GM12878 (cell line): ENCODE measurements at regions not wholly inside any gene's neighbourhood (a gene's known extent, or its start where the extent isn't known, plus 50 kb on each side); places are given as distances from the start of the nearest gene placed in this dataset.

Experiments used
- ATAC-seq: fragments of 200-7000 bp; cut with Tn5 transposase; 3 replicates; pipeline ENCODE4 v1.9.1; 2020; ENCODE audit warnings: mild to moderate bottlenecking, moderate library complexity
- BruUV-seq: library from RNA; stranded (reverse); fragments of 400-500 nt; replicated peaks from 2 replicates; lab custom pipeline; 2021; lab: Mats Ljungman, UMichigan
- CTCF ChIA-PET: fragments of 300-600 bp; sonication (Branson Sonifier 250); formaldehyde crosslinking; extraction: SDS; loops from one replicate; lab custom pipeline; 2021; ENCODE audit warnings: inconsistent platforms; lab: Yijun Ruan, JAX
- POLR2A ChIA-PET: fragments of 350-600 bp; formaldehyde crosslinking; extraction: SDS; loops from one replicate; lab custom pipeline; 2021; ENCODE audit warnings: inconsistent platforms; lab: Charles Lee
- RAD21 ChIA-PET: fragments of 300-600 bp; sonication (Branson Sonifier 250); formaldehyde crosslinking; loops from one replicate; lab custom pipeline; 2023; ENCODE audit warnings: antibody characterized with exemption; ENCODE audit not compliant: unreplicated experiment; lab: Charles Lee
- SMC1A ChIA-PET: fragments of 300-600 bp; sonication (Branson Sonifier 250); formaldehyde crosslinking; loops from one replicate; lab custom pipeline; 2023; ENCODE audit not compliant: unreplicated experiment, uncharacterized antibody; lab: Charles Lee
- DNase-seq: peaks from one replicate; pipeline ENCODE4 v3.0.0-alpha.2; 2011; ENCODE audit warnings: low read depth, low spot score
- FAIRE-seq: peaks from 3 replicates; lab custom pipeline; 2011; peaks lifted over from hg19 to GRCh38; lab: Jason Lieb, UNC
- H2AFZ ChIP-seq: 2 replicates; pipeline ENCODE4 v1.6.0; 2011; ENCODE audit warnings: low read depth, low read length, control low read depth; ENCODE audit not compliant: control insufficient read depth
- H3K27ac ChIP-seq: 2 replicates; pipeline ENCODE4 v1.5.1; 2011; ENCODE audit warnings: control low read depth; ENCODE audit not compliant: control insufficient read depth, insufficient read depth
- H3K27me3 ChIP-seq, 2 experiments: replicated peaks in 1 of 2; 2 replicates each; pipeline versions ENCODE4 v1.6.0 to v1.6.1; 2011; ENCODE audit warnings: low read length in 1 of 2; ENCODE audit not compliant: control insufficient read depth in 2 of 2, insufficient read depth in 2 of 2
- H3K36me3 ChIP-seq, 2 experiments: 2 replicates each; pipeline ENCODE4 v1.5.1; 2011; ENCODE audit warnings: low read length in 1 of 2; ENCODE audit not compliant: control insufficient read depth in 2 of 2, insufficient read depth in 2 of 2
- H3K4me1 ChIP-seq: 2 replicates; pipeline ENCODE4 v1.6.1; 2011; ENCODE audit warnings: mild to moderate bottlenecking, low read length, moderate library complexity, mixed read lengths; ENCODE audit not compliant: control insufficient read depth, insufficient read depth
- H3K4me2 ChIP-seq: 2 replicates; pipeline ENCODE4 v1.6.0; 2011; ENCODE audit warnings: control low read depth; ENCODE audit not compliant: control insufficient read depth, insufficient read depth
- H3K4me3 ChIP-seq: fragments of 200-600 bp; sonication (generic); 2 replicates; pipeline ENCODE4 v1.5.1; 2016
- H3K79me2 ChIP-seq: 2 replicates; pipeline ENCODE4 v1.6.0; 2011; ENCODE audit warnings: low read length; ENCODE audit not compliant: control insufficient read depth, insufficient read depth
- H3K9ac ChIP-seq: 2 replicates; pipeline ENCODE4 v1.8.0; 2011; ENCODE audit warnings: low read length, control low read depth, mixed read lengths; ENCODE audit not compliant: control insufficient read depth, insufficient read depth
- H3K9me3 ChIP-seq: replicated peaks from 3 replicates; pipeline ENCODE4 v1.5.1; 2011; ENCODE audit warnings: mild to moderate bottlenecking, low read length; ENCODE audit not compliant: control insufficient read depth, insufficient read depth
- H4K20me1 ChIP-seq: 2 replicates; pipeline ENCODE4 v1.6.0; 2011; ENCODE audit not compliant: control insufficient read depth, insufficient read depth
- KLF5 ChIP-seq: fragments of 450-650 bp; IDR thresholded peaks from 2 replicates; pipeline ENCODE4 v1.6.1; 2014; ENCODE audit warnings: mild to moderate bottlenecking; ENCODE audit not compliant: partially characterized antibody
- MYB ChIP-seq: fragments of 150-350 bp; IDR thresholded peaks from 2 replicates; pipeline ENCODE4 v1.6.1; 2014; ENCODE audit warnings: mild to moderate bottlenecking, low read depth, low read length, borderline replicate concordance
- NR2C1 ChIP-seq: fragments of 450-650 bp; IDR thresholded peaks from 2 replicates; pipeline ENCODE4 v1.6.1; 2017; ENCODE audit warnings: antibody characterized with exemption, mild to moderate bottlenecking, moderate library complexity
- RAD21 ChIP-seq: IDR thresholded peaks from 2 replicates; pipeline ENCODE4 v1.6.1; 2011; ENCODE audit warnings: mild to moderate bottlenecking, low read depth, low read length, moderate library complexity; ENCODE audit not compliant: insufficient read depth
- SMC3 ChIP-seq: IDR thresholded peaks from 2 replicates; pipeline ENCODE4 v1.6.1; 2011; ENCODE audit warnings: low read length, improper control_type of control experiment, borderline replicate concordance
- SRF ChIP-seq, 2 experiments: IDR thresholded peaks; 2 replicates each; pipeline ENCODE4 v1.6.1; 2011; ENCODE audit warnings: low read depth in 2 of 2, low read length in 2 of 2, mild to moderate bottlenecking in 1 of 2, moderate library complexity in 1 of 2
- TAF1 ChIP-seq: IDR thresholded peaks from 2 replicates; pipeline ENCODE4 v1.6.1; 2011; ENCODE audit warnings: mild to moderate bottlenecking, low read depth, low read length, borderline replicate concordance
- ZNF217 ChIP-seq: fragments of 450-650 bp; IDR thresholded peaks from 2 replicates; pipeline ENCODE4 v1.6.1; 2017; ENCODE audit warnings: antibody characterized with exemption, mild to moderate bottlenecking
- WGBS: methylation state at CpG from one replicate; pipeline ENCODE4 v1.1.6; 2016; ENCODE audit warnings: low lambda C conversion rate; ENCODE audit not compliant: insufficient replicate concordance, insufficient coverage; ENCODE audit errors: missing lambda C conversion rate; 5-methylcytosine and 5-hydroxymethylcytosine counted together
- in situ Hi-C: fragments of 300-500 bp; cut with MboI; formaldehyde crosslinking; loops from 9 replicates; pipeline ENCODE4 v1.14.3; 2018; ENCODE audit warnings: mixed read lengths
- intact Hi-C: fragments of 100-400 bp; cut with micrococcal nuclease; formaldehyde crosslinking; loops from one replicate; pipeline ENCODE4 v1.14.2; 2022; ENCODE audit not compliant: unreplicated experiment
- TF ChIP-seq, protein P1 (sequence below): IDR thresholded peaks from 2 replicates; pipeline ENCODE4 v1.6.1; 2011; ENCODE audit warnings: borderline replicate concordance, low read depth, mild to moderate bottlenecking, moderate library complexity, mixed read lengths, low read length; ENCODE audit not compliant: insufficient read depth; ENCODE audit errors: extremely low read length
- TF ChIP-seq, protein P2 (sequence below): fragments of 150-350 bp; IDR thresholded peaks from 2 replicates; pipeline ENCODE4 v1.6.1; 2014; ENCODE audit warnings: mild to moderate bottlenecking, low read depth, low read length
- TF ChIP-seq, protein P3 (sequence below): fragments of 450-650 bp; formaldehyde crosslinking; IDR thresholded peaks from 2 replicates; pipeline ENCODE4 v1.4.0; 2022; ENCODE audit warnings: mild to moderate bottlenecking, moderate library complexity

DNA sequence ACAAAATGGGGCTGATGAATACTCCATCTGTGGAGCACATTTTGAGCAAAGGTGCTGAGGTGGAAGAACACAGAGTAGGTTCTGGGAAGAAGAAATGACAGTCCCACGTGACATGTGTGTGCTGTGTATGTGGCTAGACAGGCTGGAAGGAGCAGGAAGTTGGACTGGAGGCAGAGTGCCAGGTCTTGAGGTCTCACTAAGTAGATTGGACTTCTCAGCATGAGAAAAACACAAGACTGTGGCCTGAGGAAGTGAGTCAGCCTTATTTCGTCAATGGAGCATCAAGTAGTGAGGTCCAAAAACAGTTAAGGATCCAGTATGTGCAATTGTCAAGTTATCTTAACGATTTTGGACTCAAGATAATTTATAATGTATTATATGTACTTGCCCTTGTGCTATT is 736.5 kb downstream of the KCNJ2 start:
- POLR2A ChIA-PET: no interaction called here
- Histone ChIP-seq H3K9ac (no peak overlapping the region), H3K4me3 (no peak overlapping the region), H3K27me3 (no peaks in the 10 kb centered on the region), H3K36me3 (no peaks in the 10 kb centered on the region), H2AFZ (no peak overlapping the region), H3K4me1 (no peaks in the 10 kb centered on the region), H3K9me3 (no peaks in the 10 kb centered on the region), H3K4me2 (no peak overlapping the region), H3K79me2 (no peaks in the 10 kb centered on the region), H4K20me1 (no peaks in the 10 kb centered on the region), H3K27ac (no peak overlapping the region)
- CTCF ChIA-PET: no interaction called here
- FAIRE-seq (no peak), DNase-seq (no peak), ATAC-seq (no peak)
- RAD21 ChIA-PET: no interaction called here
- no TSS peak for BruUV-seq
- in situ Hi-C loops: no loop called here
- TF ChIP-seq SRF (IDR thresholded peaks at IDR 0.05; ENCODE audit: low read depth in 2 of 2, low read length in 2 of 2) (no peak), RAD21 (no peak), MYB (no peak), ZNF217 (no peak), TAF1 (no peak), KLF5 (no peak), NR2C1 (no peak), SMC3 (no peak)
- TF ChIP-seq, protein P1, sequence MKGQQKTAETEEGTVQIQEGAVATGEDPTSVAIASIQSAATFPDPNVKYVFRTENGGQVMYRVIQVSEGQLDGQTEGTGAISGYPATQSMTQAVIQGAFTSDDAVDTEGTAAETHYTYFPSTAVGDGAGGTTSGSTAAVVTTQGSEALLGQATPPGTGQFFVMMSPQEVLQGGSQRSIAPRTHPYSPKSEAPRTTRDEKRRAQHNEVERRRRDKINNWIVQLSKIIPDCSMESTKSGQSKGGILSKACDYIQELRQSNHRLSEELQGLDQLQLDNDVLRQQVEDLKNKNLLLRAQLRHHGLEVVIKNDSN: no peak
- TF ChIP-seq, protein P2, sequence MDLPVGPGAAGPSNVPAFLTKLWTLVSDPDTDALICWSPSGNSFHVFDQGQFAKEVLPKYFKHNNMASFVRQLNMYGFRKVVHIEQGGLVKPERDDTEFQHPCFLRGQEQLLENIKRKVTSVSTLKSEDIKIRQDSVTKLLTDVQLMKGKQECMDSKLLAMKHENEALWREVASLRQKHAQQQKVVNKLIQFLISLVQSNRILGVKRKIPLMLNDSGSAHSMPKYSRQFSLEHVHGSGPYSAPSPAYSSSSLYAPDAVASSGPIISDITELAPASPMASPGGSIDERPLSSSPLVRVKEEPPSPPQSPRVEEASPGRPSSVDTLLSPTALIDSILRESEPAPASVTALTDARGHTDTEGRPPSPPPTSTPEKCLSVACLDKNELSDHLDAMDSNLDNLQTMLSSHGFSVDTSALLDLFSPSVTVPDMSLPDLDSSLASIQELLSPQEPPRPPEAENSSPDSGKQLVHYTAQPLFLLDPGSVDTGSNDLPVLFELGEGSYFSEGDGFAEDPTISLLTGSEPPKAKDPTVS: no peak
- TF ChIP-seq, protein P3, sequence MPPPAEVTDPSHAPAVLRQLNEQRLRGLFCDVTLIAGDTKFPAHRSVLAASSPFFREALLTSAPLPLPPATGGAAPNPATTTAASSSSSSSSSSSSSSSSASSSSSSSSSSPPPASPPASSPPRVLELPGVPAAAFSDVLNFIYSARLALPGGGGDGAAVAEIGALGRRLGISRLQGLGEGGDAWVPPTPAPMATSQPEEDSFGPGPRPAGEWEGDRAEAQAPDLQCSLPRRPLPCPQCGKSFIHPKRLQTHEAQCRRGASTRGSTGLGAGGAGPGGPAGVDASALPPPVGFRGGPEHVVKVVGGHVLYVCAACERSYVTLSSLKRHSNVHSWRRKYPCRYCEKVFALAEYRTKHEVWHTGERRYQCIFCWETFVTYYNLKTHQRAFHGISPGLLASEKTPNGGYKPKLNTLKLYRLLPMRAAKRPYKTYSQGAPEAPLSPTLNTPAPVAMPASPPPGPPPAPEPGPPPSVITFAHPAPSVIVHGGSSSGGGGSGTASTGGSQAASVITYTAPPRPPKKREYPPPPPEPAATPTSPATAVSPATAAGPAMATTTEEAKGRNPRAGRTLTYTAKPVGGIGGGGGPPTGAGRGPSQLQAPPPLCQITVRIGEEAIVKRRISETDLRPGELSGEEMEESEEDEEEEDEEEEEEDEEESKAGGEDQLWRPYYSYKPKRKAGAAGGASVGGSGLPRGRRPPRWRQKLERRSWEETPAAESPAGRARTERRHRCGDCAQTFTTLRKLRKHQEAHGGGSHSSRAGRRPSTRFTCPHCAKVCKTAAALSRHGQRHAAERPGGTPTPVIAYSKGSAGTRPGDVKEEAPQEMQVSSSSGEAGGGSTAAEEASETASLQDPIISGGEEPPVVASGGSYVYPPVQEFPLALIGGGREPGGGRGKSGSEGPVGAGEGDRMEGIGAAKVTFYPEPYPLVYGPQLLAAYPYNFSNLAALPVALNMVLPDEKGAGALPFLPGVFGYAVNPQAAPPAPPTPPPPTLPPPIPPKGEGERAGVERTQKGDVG (CRISPR knock-in tag): no peak
- intact Hi-C loops: no loop called here
- WGBS: 0% methylated on average over 3 of the region's 3 CpGs
- SMC1A ChIA-PET: no interaction called here
